Hindlimb muscle (tissue), 1 donor: ENCODE measurements at regions not wholly inside any gene's neighbourhood (a gene's known extent, or its start where the extent isn't known, plus 50 kb on each side); places are given as distances from the start of the nearest gene placed in this dataset.

Experiments
- DNase-seq: peaks from one replicate; pipeline ENCODE4 v3.0.0-alpha.2; 2013

GRCh38 chr13:29994911-29995595 lies 144.6 kb upstream of the UBL3 start:
- DNase-seq = no peak

GRCh38 chr13:29993716-29994488 lies 143.5 kb upstream of the UBL3 start:
- DNase-seq = no peak

- DNase-seq = no peak
Measured at GRCh38 chr13:29993196-29993595, 142.8 kb upstream of the UBL3 start.

GRCh38 chr13:29991343-29991742 lies 140.9 kb upstream of the UBL3 start:
- no peak for DNase-seq

GRCh38 chr13:29987340-29987739 lies 136.9 kb upstream of the UBL3 start:
- DNase-seq = no peak

- DNase-seq = no peak
Measured at GRCh38 chr13:29980339-29980738, 129.9 kb upstream of the UBL3 start.

- DNase-seq = no peak
Measured at GRCh38 chr13:29978211-29978610, 127.8 kb upstream of the UBL3 start.

GRCh38 chr13:29977476-29978120 lies 127.2 kb upstream of the UBL3 start:
- DNase-seq = no peak

- DNase-seq = no peak
Measured at GRCh38 chr13:29976535-29976934, 126.1 kb upstream of the UBL3 start.

GRCh38 chr13:29975283-29975682 lies 124.9 kb upstream of the UBL3 start:
- no peak for DNase-seq

GRCh38 chr13:29969286-29969685 lies 118.9 kb upstream of the UBL3 start:
- no peak for DNase-seq

GRCh38 chr13:29964181-29964845 lies 113.9 kb upstream of the UBL3 start:
- DNase-seq = no peak

GRCh38 chr13:29963089-29963488 lies 112.7 kb upstream of the UBL3 start:
- no peak for DNase-seq

- DNase-seq = no peak
Measured at GRCh38 chr13:29961036-29961670, 110.7 kb upstream of the UBL3 start.

GRCh38 chr13:29959603-29960002 lies 109.2 kb upstream of the UBL3 start:
- DNase-seq = no peak

GRCh38 chr13:29959086-29959485 lies 108.7 kb upstream of the UBL3 start:
- no peak for DNase-seq

- no peak for DNase-seq
Measured at GRCh38 chr13:29958476-29958875, 108.1 kb upstream of the UBL3 start.

GRCh38 chr13:29957320-29957719 lies 106.9 kb upstream of the UBL3 start:
- DNase-seq = no peak

- DNase-seq = no peak
Measured at GRCh38 chr13:29956853-29957252, 106.4 kb upstream of the UBL3 start.

- no peak for DNase-seq
Measured at GRCh38 chr13:29955137-29955650, 104.8 kb upstream of the UBL3 start.

- no peak for DNase-seq
Measured at GRCh38 chr13:29954082-29955028, 103.9 kb upstream of the UBL3 start.
